C4-2B (cell line): ENCODE measurements at regions not wholly inside any gene's neighbourhood (a gene's known extent, or its start where the extent isn't known, plus 50 kb on each side); places are given as distances from the start of the nearest gene placed in this dataset.

ENCODE experiments used
- CTCF ChIP-seq: fragments of 450-650 bp; conservative IDR thresholded peaks from 2 replicates; pipeline ENCODE4 v1.5.1; 2017; ENCODE audit warnings: mild to moderate bottlenecking
- ZFX ChIP-seq: fragments of 450-650 bp; IDR thresholded peaks from 2 replicates; pipeline ENCODE4 v1.6.1; 2017

DNA sequence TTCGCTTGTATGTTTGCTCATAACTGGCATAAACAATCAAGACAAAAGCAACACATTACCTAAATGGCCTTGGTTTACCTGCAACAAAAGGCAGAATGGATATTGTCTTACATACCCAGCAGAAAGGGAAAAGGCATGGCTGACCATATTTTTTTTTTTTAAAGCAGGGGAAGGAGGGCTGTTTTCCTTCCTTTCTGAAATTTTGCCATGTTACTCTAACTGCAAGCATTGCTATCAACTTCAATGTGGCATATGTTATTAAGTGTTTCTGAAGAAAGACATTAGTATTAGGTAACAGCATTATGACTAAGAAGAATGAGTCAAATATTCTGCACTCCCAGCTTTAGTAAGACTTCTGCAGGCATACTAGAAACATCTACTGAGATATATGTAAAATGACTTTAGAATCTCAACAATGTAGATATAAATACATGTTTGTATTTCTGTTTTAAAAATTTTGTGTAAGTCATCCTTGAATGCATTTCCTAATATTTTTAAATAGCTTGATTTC, 512.6 kb upstream of the FAM241A start:
- TF ChIP-seq CTCF (no peak), ZFX (no peak)
